ENCODE measurements at regions not wholly inside any gene's neighbourhood (a gene's known extent, or its start where the extent isn't known, plus 50 kb on each side); places are given as distances from the start of the nearest gene placed in this dataset.

DNA sequence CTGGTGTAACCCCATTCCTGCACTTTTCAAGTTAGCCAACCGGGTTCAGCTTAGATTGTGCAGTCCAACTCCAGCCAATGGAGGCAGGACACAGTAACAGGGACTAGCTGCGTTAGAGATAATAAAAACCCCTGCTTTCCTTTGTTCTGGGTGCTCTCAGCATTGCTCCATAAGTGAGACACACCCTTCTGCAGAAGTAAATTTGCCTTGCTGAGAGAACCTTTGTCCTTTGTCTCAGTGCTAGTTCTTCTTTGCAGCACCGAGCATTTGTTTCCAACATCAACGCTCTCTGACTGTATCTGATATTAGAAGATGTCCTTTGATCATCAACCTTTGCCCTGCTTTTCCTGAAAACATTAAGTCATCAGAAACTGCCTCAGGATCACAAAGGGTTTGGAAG lies 169.5 kb upstream of the OR13F1 start:
- TF ChIP-seq, protein P1, sequence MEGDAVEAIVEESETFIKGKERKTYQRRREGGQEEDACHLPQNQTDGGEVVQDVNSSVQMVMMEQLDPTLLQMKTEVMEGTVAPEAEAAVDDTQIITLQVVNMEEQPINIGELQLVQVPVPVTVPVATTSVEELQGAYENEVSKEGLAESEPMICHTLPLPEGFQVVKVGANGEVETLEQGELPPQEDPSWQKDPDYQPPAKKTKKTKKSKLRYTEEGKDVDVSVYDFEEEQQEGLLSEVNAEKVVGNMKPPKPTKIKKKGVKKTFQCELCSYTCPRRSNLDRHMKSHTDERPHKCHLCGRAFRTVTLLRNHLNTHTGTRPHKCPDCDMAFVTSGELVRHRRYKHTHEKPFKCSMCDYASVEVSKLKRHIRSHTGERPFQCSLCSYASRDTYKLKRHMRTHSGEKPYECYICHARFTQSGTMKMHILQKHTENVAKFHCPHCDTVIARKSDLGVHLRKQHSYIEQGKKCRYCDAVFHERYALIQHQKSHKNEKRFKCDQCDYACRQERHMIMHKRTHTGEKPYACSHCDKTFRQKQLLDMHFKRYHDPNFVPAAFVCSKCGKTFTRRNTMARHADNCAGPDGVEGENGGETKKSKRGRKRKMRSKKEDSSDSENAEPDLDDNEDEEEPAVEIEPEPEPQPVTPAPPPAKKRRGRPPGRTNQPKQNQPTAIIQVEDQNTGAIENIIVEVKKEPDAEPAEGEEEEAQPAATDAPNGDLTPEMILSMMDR (IDR thresholded peaks at IDR 0.05): no peak

DNA sequence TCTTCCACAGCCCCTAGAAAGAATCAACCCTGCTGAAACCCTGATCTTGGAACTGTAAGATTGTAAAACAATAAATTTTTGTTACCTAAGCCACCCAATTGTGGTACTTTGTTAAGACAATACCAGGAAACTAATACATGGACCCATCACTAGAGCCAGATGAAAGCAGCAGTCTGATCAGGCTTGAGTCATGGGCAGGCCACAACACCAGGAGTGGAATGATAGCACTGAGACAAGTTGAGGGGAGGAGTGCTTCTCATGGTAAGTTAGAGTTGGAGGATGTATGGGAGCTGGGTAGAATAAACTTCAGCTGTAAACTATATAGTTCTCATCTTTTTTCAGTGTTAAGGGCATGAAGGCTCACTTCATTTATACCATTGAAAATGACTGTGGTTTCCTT lies 164.4 kb upstream of the OR13F1 start:
- TF ChIP-seq, protein P1 (IDR thresholded peaks at IDR 0.05): no peak

DNA sequence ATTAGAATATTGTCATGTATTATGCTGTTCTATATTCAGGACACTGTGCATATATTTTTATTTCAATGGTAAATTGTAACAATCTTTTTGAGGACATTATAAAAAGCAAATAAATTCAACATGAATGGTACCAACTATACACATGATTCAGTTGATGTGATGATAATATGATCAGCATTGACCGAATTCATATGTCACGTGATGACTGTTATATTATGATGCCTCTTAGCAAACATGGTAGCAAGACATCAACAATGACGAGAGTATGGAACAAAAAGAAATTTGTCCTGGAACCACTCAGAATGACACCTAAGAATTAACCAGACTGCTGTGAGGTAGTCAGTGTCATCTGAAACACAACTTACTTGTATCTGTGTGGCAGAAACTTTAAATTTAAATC lies 161.5 kb upstream of the OR13F1 start:
- TF ChIP-seq, protein P1 (IDR thresholded peaks at IDR 0.05): no peak

DNA sequence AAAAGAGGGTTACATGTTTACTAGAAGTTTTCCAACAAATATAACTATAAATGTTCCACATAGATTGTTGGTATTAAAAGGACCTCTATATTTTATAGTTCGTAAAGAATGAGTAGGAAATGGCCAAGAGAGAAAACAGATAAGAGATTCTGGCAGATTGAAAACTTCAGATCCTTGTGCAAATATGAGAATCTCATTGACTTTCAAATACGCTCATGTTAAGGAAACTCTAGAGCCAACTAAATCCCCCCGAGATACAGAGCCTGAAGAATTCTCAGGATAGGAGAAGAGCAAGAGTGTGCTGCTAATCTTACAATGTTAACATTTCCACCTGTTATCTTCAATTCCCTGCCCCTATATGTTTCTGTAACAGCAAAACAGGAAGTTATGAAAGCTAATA lies 159.0 kb upstream of the OR13F1 start:
- TF ChIP-seq, protein P1 (IDR thresholded peaks at IDR 0.05): no peak

DNA sequence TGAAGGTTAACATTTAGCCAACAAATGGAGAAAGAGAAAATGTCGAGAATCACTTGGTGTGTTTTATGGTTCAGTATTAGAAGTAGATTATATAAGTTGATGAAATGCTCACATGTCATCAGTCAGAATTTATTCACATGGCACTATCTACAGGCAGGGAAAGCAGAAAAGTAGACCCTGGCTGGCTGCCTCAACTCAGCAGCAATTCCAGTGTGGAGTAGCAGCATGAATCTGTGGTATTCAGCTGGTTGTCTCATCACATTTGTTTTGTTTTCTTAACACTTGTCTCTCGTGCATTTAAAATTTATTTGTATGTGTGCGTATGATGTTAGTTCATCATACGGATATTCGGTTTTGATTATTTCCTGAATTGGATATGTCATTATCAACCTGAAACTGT lies 153.5 kb upstream of the OR13F1 start:
- TF ChIP-seq, protein P1 (IDR thresholded peaks at IDR 0.05): no peak

DNA sequence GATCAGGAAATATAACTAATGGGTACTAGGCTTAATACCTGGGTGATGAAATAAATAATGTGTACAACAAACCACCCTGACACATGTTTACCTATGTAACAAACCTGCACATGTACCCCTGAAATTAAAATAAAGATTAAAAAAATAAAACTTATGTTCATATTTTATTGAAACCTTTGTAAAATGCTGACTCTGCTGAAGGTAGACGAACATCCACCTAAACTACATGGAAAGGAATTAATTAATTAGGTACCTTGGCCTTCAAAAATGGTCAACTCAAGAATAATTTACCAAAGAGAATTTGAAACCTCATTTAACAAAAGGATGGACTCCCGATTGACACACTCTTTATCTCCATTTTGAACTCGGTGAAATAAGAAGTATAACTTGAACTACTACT lies 152.3 kb upstream of the OR13F1 start:
- TF ChIP-seq, protein P1 (IDR thresholded peaks at IDR 0.05): no peak

DNA sequence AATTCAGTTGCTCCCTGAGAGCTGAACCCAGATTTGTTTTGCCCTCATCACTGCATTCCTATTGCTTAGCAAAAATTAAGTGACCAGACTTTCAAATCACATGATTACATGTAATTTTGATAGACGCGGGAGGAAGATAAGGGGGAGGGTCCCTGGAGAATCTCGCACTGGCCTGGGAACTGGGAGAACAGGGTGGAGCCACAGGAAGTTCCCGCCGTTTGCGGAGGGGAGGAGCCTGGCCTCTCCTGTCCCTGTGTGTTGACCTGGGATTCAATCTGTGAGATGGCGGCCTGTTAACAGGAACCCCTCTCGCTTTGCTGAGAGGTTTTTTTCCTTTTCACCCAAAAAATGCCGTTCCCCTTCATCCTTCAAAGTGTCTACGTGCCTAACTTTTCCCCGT lies 142.9 kb upstream of the OR13F1 start:
- TF ChIP-seq, protein P1 (IDR thresholded peaks at IDR 0.05): no peak

DNA sequence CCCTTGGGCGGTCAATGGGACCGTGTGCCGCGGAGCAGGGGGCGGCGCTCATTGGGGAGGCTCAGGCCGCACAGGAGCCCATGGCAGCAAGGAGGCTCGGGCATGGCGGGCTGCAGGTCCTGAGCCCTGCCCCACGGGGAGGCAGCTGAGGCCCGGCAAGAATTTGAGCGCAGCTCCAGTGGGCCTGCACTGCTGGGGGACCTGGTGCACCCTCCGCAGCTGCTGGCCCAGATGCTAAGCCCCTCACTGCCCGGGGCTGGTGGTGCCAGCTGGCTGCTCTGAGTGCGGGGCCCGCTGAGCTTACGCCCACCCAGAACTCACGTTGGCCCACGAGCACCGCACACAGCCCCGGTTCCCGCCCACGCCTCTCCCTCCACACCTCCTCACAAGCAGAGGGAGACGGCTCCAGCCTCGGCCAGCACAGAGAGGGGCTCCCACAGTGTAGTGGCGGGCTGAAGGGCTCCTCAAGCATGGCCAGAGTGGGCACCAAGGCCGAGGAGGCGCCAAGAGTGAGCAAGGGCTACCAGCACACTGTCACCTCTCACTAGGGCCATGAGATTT lies 141.1 kb upstream of the OR13F1 start:
- TF ChIP-seq, protein P1 (IDR thresholded peaks at IDR 0.05): no peak
